OCI-LY7 (cell line): ENCODE measurements at regions not wholly inside any gene's neighbourhood (a gene's known extent, or its start where the extent isn't known, plus 50 kb on each side); places are given as distances from the start of the nearest gene placed in this dataset.

Source experiments
- CTCF ChIP-seq: fragments of 200-600 bp; sonication (generic); conservative IDR thresholded peaks from 2 replicates; pipeline ENCODE4 v1.5.1; 2014; ENCODE audit warnings: mild to moderate bottlenecking, antibody characterized with exemption, low read length, moderate library complexity, mixed read lengths
- EZH2phosphoT487 ChIP-seq: fragments of 200-600 bp; sonication (generic); IDR thresholded peaks from 2 replicates; pipeline ENCODE4 v1.6.1; 2018; ENCODE audit warnings: low read depth, borderline replicate concordance, mild to moderate bottlenecking, mixed run types, antibody characterized with exemption, low read length, moderate library complexity, mixed read lengths

DNA sequence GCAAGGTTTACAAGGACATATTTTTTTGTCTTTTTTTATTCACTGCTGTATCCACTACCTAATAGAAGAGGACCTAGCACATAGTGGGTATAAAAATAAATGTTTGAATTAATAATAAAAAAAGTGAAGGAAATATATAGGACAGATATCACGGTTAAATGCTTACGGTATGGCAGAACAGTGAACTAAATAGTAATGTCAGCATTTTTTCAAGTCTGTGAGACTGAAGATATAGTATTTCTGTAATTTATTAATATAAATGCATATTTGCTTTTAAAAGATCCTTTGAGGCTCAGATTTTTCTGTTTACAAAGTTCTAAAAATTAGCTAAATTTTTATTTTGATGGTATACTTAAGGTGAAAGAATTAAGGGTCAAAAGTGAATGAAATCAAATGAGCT lies 68.6 kb upstream of the CNTN5 start:
- TF ChIP-seq CTCF (no peak), EZH2phosphoT487 (no peak)
